ENCODE measurements at regions not wholly inside any gene's neighbourhood (a gene's known extent, or its start where the extent isn't known, plus 50 kb on each side); places are given as distances from the start of the nearest gene placed in this dataset.

- Mint-ChIP-seq H3K27ac (no peak overlapping the region), H3K4me3 (no peak overlapping the region), H3K27me3 (no peaks in the 10 kb centered on the region), H3K9me3 (ENCODE audit: insufficient read depth) (peaks cover 7% of the 10 kb centered on the region), H3K4me1 (no peaks in the 10 kb centered on the region)
- ATAC-seq (ENCODE audit: low read depth) (no peak), DNase-seq (no peak)
- TF ChIP-seq EZH2 (IDR thresholded peaks at IDR 0.05; ENCODE audit: borderline replicate concordance, insufficient read depth, low read depth, low read length, poor library complexity, severe bottlenecking), result no peak
- TF ChIP-seq CTCF (IDR thresholded peaks at IDR 0.05), result no peak
- Histone ChIP-seq H2AFZ (ENCODE audit: insufficient read depth, low read depth, low read length, poor library complexity, severe bottlenecking) (no peak overlapping the region), H4K20me1 (ENCODE audit: control insufficient read depth, insufficient read depth, low read length, poor library complexity, severe bottlenecking) (no peaks in the 10 kb centered on the region), H3K4me1 (ENCODE audit: control insufficient read depth in 2 of 2, insufficient read depth in 2 of 2, low read length in 2 of 2) (no peaks in the 10 kb centered on the region), H3K4me3 (ENCODE audit: control extremely low read depth in 1 of 5, extremely low read depth in 1 of 5, insufficient read depth in 1 of 5, low read depth in 2 of 5, low read length in 4 of 5) (no peak overlapping the region), H3K9ac (ENCODE audit: low read length) (no peak overlapping the region), H3K79me2 (ENCODE audit: control insufficient read depth, insufficient read depth, low read length) (no peaks in the 10 kb centered on the region), H3K27me3 (replicated peaks in 1 of 4; ENCODE audit: control extremely low read depth in 1 of 4, control insufficient read depth in 3 of 4, insufficient read depth in 4 of 4, low read length in 3 of 4) (no peaks in the 10 kb centered on the region), H3K4me2 (replicated peaks; ENCODE audit: low read depth, low read length, poor library complexity, severe bottlenecking) (no peak overlapping the region), H3K27ac (ENCODE audit: low read length in 2 of 2) (no peak overlapping the region), H3K9me3 (ENCODE audit: control extremely low read depth in 1 of 3, control insufficient read depth in 2 of 3, insufficient read depth in 1 of 3, low read length in 2 of 3) (no peaks in the 10 kb centered on the region), H3K36me3 (replicated peaks in 1 of 2; ENCODE audit: control extremely low read depth in 1 of 2, control insufficient read depth in 1 of 2, extremely low read depth in 1 of 2, insufficient read depth in 2 of 2, low read length in 1 of 2) (no peaks in the 10 kb centered on the region)
- ChIA-PET CTCF (interaction anchor here (1.0 kb wide), 1 partner anchor 15 kb away, joined by 3 read pairs; no protein-coding TSS in a partner anchor), POLR2A (no interaction called here)
- intact Hi-C loops (cut with micrococcal nuclease), result no loop called here
- 100% methylated on average over 1 of the region's 1 CpG for WGBS (ENCODE audit: insufficient coverage)
Observed at GRCh38 chr1:119204961-119205357, 64.5 kb upstream of the WARS2 start.

- POLR2A ChIA-PET, result no interaction called here
- H3K79me2 ChIP-seq (ENCODE audit: control insufficient read depth, insufficient read depth, low read length), result no peaks in the 10 kb centered on the region
- H3K27ac ChIP-seq (ENCODE audit: low read length in 2 of 2), result no peak overlapping the region
- H3K4me3 ChIP-seq (ENCODE audit: control extremely low read depth in 1 of 5, extremely low read depth in 1 of 5, insufficient read depth in 1 of 5, low read depth in 2 of 5, low read length in 4 of 5), result no peak overlapping the region
- no peak overlapping the region for H2AFZ ChIP-seq (ENCODE audit: insufficient read depth, low read depth, low read length, poor library complexity, severe bottlenecking)
- H3K4me1 ChIP-seq (ENCODE audit: control insufficient read depth in 2 of 2, insufficient read depth in 2 of 2, low read length in 2 of 2), result no peaks in the 10 kb centered on the region
- Mint-ChIP-seq H3K4me3 (no peak overlapping the region), H3K9me3 (ENCODE audit: insufficient read depth) (no peaks in the 10 kb centered on the region), H3K27ac (no peak overlapping the region), H3K4me1 (no peaks in the 10 kb centered on the region), H3K27me3 (no peaks in the 10 kb centered on the region)
- WGBS (ENCODE audit: insufficient coverage), result no CpG with 5 or more reads among the region's 5 CpGs
- TF ChIP-seq CTCF (IDR thresholded peaks at IDR 0.05) (no peak), EZH2 (IDR thresholded peaks at IDR 0.05; ENCODE audit: borderline replicate concordance, insufficient read depth, low read depth, low read length, poor library complexity, severe bottlenecking) (no peak)
- intact Hi-C loops (cut with micrococcal nuclease), result no loop called here
- no peak overlapping the region for H3K4me2 ChIP-seq (replicated peaks; ENCODE audit: low read depth, low read length, poor library complexity, severe bottlenecking)
- no peak for ATAC-seq (ENCODE audit: low read depth)
- CTCF ChIA-PET, result no interaction called here
- no peaks in the 10 kb centered on the region for H3K9me3 ChIP-seq (ENCODE audit: control extremely low read depth in 1 of 3, control insufficient read depth in 2 of 3, insufficient read depth in 1 of 3, low read length in 2 of 3)
- no peaks in the 10 kb centered on the region for H4K20me1 ChIP-seq (ENCODE audit: control insufficient read depth, insufficient read depth, low read length, poor library complexity, severe bottlenecking)
- H3K36me3 ChIP-seq (replicated peaks in 1 of 2; ENCODE audit: control extremely low read depth in 1 of 2, control insufficient read depth in 1 of 2, extremely low read depth in 1 of 2, insufficient read depth in 2 of 2, low read length in 1 of 2), result no peaks in the 10 kb centered on the region
- H3K27me3 ChIP-seq (replicated peaks in 1 of 4; ENCODE audit: control extremely low read depth in 1 of 4, control insufficient read depth in 3 of 4, insufficient read depth in 4 of 4, low read length in 3 of 4), result no peaks in the 10 kb centered on the region
- H3K9ac ChIP-seq (ENCODE audit: low read length), result no peak overlapping the region
- no peak for DNase-seq
Observed at GRCh38 chr1:119209061-119209460, 68.6 kb upstream of the WARS2 start.

Data from B cell (primary cell).